AG09309 (cell line): ENCODE measurements at regions not wholly inside any gene's neighbourhood (a gene's known extent, or its start where the extent isn't known, plus 50 kb on each side); places are given as distances from the start of the nearest gene placed in this dataset.

Source experiments
- DNase-seq: peaks from one replicate; pipeline ENCODE4 v3.0.0-alpha.2; 2010; ENCODE audit warnings: low read depth
- H3K4me3 ChIP-seq: 2 replicates; pipeline ENCODE4 v1.5.1; 2011; ENCODE audit warnings: mild to moderate bottlenecking, low read depth, low read length, moderate library complexity; ENCODE audit not compliant: control insufficient read depth
- CTCF ChIP-seq: IDR thresholded peaks from 2 replicates; pipeline ENCODE4 v1.5.1; 2011; ENCODE audit warnings: mild to moderate bottlenecking, low read depth, low read length, inconsistent platforms; ENCODE audit not compliant: insufficient read depth, control insufficient read depth; ENCODE audit errors: missing control alignments

- TF ChIP-seq CTCF, result no peak
- DNase-seq, result no peak
- no peak overlapping the region for H3K4me3 ChIP-seq
Observed at GRCh38 chr1:99193431-99193830, 70.9 kb upstream of the PLPPR4 start.

- no peak for DNase-seq
- no peak for TF ChIP-seq CTCF
- H3K4me3 ChIP-seq, result no peak overlapping the region
Observed at GRCh38 chr1:99198393-99198792, 65.9 kb upstream of the PLPPR4 start.

GRCh38 chr1:99207216-99207615 lies 57.1 kb upstream of the PLPPR4 start:
- H3K4me3 ChIP-seq, result no peak overlapping the region
- no peak for TF ChIP-seq CTCF
- no peak for DNase-seq
